GM13977 (cell line): ENCODE measurements at regions not wholly inside any gene's neighbourhood (a gene's known extent, or its start where the extent isn't known, plus 50 kb on each side); places are given as distances from the start of the nearest gene placed in this dataset.
"Not testable (repeated sequence)": the region's sequence is repeated elsewhere in the genome, so short reads cannot be mapped to it uniquely, and the experiment has no call there.

Experiments used
- DNase-seq: peaks from one replicate; pipeline ENCODE4 v3.0.0; 2012; ENCODE audit warnings: low spot score
- in situ Hi-C: fragments of 300-500 bp; cut with MboI; formaldehyde crosslinking; loops from one replicate; pipeline ENCODE4 v1.12.0; 2022; ENCODE audit warnings: low sequenced_read_pairs, low pct_unique_long_range_greater_than_20kb, mixed read lengths, inconsistent platforms; ENCODE audit not compliant: unreplicated experiment
- TF ChIP-seq, protein P1 (sequence below): IDR thresholded peaks from 2 replicates; pipeline ENCODE4 v1.5.1; 2012; ENCODE audit warnings: mild to moderate bottlenecking, control low read depth; ENCODE audit not compliant: insufficient read depth; ENCODE audit errors: extremely low read depth, missing control alignments

DNA sequence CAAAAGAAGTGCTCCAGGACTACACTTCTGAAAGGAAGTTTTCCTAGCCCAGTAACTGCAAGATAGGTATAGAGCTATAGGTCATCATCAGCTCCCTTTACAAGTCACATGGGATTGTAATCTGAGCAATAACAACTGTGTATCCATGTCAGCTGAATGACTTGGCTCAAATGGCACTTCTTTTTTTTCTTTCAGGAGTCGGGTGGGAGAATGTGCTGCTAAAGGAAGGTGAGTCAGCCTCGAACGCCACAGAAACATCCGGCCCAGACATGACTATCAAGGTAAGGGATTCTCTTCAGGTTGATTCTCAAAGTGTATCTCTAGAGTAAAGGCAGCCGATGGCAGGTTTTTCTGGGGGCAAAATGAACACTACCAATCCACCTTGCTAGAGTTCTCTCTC lies 192.2 kb downstream of the C9orf152 start:
- in situ Hi-C loops: no loop called here
- TF ChIP-seq, protein P1, sequence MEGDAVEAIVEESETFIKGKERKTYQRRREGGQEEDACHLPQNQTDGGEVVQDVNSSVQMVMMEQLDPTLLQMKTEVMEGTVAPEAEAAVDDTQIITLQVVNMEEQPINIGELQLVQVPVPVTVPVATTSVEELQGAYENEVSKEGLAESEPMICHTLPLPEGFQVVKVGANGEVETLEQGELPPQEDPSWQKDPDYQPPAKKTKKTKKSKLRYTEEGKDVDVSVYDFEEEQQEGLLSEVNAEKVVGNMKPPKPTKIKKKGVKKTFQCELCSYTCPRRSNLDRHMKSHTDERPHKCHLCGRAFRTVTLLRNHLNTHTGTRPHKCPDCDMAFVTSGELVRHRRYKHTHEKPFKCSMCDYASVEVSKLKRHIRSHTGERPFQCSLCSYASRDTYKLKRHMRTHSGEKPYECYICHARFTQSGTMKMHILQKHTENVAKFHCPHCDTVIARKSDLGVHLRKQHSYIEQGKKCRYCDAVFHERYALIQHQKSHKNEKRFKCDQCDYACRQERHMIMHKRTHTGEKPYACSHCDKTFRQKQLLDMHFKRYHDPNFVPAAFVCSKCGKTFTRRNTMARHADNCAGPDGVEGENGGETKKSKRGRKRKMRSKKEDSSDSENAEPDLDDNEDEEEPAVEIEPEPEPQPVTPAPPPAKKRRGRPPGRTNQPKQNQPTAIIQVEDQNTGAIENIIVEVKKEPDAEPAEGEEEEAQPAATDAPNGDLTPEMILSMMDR: no peak
- DNase-seq: no peak

DNA sequence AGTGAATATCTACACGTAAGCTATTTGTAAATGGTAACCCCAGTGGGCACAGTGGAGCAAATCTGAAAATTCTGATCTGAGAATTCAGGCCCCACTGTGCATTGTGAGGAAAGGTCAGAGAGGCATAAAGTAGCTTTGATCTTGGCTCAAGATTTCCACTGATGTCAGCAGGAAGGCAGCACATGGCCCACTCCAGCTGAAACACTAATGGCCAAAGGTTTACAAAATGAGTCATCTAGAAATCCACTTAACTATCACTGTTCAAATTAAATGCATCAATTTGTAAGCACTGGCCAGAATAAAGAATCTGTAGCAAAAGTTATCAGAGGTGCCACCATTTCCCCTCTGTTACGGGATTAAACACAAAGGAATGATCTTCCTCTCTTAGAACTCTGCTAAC lies 191.6 kb downstream of the C9orf152 start:
- in situ Hi-C loops: no loop called here
- TF ChIP-seq, protein P1: no peak
- DNase-seq: no peak

DNA sequence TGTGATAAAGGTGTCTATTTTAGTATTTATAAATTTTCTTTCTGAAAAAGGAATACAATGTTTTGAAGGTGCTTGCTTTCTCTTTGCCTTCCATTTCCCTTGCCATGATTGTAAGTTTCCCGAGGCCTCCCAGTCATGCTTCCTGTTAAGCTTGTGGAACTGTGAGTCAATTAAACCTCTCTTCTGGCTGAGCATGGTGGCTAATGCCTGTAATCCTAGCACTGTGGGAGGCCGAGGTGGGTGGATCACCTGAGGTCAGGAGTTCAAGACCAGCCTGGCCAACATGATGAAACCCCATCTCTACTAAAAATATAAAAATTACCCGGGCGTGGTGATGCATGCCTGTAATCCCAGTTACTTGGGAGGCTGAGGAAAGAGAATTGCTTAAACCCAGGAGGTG lies 187.7 kb downstream of the C9orf152 start:
- in situ Hi-C loops: not testable (repeated sequence)

DNA sequence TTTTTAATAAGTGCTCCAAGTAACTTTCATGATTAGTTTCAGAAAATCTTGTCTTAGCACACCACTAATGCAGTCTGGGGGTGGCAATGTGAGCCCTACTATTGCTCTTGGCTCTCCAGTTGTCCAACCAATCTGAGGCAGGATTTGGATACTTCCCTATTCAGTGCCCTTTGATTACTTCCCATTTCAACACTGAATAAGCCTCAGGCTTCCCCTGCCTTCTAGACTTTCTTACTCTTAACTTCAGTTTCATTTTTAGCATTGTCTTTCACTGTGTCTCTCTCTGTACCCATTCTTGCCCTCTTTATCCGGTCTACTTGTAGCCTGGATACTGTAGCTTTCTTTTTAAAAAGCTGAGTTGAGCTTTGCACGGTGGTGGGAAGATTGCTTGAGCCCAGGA lies 186.1 kb downstream of the C9orf152 start:
- peak; percentile 40 for DNase-seq
- TF ChIP-seq, protein P1: no peak
- in situ Hi-C loops: no loop called here

More for the DNA sequence above, 187.7 kb downstream of the C9orf152 start:
- not testable (repeated sequence) for DNase-seq

DNA sequence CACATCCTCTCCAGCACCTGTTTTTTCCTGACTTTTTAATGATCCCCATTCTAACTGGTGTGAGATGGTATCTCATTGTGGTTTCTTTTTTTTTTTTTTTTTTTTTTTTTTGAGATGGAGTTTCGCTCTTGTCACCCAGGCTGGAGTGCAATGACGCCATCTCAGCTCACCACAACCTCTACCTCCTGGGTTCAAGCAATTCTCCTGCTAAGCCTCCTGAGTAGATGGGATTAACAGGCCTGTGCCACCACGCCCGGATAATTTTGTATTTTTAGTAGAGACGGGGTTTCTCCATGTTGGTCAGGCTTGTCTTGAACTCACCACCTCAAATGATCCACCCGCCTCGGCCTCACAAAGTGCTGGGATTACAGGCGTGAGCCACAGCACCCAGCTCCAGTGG lies 184.7 kb downstream of the C9orf152 start:
- in situ Hi-C loops, DNase-seq: not testable (repeated sequence)

DNA sequence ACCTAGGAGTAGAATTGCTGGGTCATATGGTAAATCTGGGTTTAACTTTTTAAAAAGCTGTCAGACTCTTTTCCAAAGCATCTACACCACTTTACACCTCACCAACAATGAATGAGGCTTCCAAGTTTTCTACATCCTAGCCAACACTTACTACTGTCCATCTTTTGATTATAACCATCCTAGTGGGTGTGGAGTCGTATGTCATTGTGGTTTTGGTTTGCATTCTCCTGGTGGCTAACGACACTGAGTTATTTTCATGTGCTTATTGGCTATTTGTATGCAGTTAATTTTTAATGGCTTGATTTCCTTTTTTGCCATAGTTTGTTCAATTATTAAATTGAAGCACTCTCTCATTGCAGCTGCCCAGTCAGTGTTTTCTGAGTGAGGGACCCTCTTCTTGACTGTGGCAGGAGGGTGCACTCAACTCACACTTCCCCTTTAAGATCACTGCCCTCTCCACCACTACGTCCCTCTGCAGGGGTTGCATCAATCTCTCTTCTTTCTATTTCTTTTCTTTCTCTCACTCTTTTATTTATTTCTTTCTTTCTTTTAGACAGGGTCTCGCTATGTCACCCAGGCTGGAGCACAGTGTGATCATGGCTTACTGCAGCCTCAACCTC lies 182.3 kb downstream of the C9orf152 start:
- TF ChIP-seq, protein P1: no peak
- DNase-seq: no peak
- in situ Hi-C loops: no loop called here

DNA sequence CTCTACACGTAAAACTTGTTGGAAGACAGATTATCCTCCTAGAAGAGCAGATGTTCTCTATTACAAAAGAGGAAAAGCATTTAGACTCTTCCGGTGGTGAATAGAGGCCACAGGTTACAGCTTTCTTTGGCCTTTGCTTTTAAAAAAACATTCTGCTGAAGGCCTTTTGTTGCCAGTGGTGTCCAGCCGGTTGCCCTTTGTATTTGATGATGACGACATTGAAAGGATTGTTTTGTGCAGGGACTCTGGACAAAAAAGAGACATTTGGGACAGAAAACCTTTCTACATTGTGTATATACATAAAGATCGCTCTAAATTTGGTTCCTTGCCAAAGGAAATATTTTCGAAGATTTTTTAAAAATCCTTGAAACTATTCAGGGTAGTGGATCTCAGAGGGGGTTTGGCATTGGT lies 180.3 kb downstream of the C9orf152 start:
- TF ChIP-seq, protein P1: no peak
- DNase-seq: no peak
- in situ Hi-C loops: no loop called here

DNA sequence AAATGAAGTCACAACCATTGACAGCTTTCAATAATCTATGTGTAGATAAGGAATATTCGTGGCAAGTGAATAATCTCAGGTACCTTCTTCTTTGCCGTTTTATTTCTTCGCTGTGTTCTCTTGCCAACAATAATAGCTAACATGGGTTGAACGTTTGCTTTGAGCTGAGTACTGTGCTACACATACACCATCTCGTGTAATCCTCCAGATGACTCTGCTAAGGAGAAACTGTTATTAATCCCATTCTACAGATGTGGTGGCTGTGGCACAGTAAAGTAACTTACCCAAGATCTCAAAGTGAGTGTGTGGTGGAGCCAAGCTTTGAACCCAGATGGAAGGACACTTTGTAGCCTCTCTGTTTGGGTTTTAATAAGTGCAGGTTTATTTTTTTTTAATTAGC lies 179.7 kb downstream of the C9orf152 start:
- in situ Hi-C loops: no loop called here
- TF ChIP-seq, protein P1: no peak
- no peak for DNase-seq
